ENCODE measurements at regions not wholly inside any gene's neighbourhood (a gene's known extent, or its start where the extent isn't known, plus 50 kb on each side); places are given as distances from the start of the nearest gene placed in this dataset.

DNA sequence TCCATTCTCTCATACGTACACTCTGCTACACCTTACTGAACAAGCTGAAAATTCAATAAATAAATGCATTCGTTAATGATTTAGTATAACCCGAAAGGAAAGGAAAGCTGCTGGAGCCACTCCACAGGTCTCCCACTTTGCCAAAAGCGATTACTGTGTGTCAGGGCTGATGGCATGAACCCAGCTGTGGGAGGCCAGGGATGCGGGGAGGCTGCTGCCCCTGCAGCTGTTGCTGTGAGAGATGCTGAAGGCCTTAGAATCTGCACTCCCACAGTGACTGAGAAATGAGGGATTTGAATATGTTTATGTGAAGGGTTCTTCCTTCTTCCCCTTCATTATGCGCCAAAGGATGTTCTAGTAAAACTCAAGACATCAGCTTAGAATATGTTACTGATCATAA, 58.7 kb upstream of the NBEA start:
- no peak for DNase-seq (ENCODE audit: low read depth in 2 of 2)

- DNase-seq (ENCODE audit: low read depth in 2 of 2), result no peak
These were observed 57.7 kb upstream of the NBEA start for GRCh38 chr13:34884366-34884765.

DNA sequence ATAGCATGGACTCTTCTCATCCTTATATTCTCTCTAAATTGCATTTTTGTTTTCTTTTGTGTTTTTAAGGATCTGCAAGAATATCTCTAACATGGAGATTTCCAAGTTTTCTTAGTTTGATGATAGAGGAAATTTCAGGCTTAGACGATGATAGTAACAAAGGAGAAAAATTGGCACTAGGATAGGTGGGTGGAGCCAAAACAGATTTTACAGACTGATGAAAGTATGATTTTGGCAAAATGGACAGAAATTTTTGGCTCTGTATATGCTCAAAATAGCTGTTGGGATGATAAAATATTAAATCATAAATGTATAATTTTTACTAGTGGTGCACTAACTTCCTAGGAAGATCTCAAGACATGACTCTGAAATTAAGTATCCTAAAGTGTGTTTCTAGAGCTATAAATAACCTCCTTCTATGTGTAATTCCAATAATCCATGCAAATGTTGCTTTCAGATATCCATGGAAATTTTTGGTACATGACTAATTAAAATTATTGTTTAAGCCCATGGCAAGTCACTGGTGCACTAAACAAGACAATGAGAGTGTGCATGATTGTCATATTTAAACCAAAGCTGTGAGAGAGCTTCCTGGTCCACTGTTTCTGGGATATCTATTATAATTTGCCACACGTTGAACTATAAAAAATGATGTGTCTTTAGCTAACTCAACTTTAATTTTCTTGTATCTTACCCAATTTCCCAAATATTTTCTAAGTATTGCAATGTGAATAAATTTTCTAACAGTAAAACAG, 55.8 kb upstream of the NBEA start:
- DNase-seq (ENCODE audit: low read depth in 2 of 2), result no peak

GRCh38 chr13:34886987-34887386, 55.1 kb upstream of the NBEA start:
- DNase-seq (ENCODE audit: low read depth in 2 of 2), result no peak

Data from stimulated activated CD8-positive, alpha-beta memory T cell treated with anti-CD3 and anti-CD28 coated beads, Interleukin-7, amount 100 ng/mL, for 4 hours (primary cell).